Ureter (tissue), 1 donor: ENCODE measurements at regions not wholly inside any gene's neighbourhood (a gene's known extent, or its start where the extent isn't known, plus 50 kb on each side); places are given as distances from the start of the nearest gene placed in this dataset.
"Not testable (repeated sequence)": the region's sequence is repeated elsewhere in the genome, so short reads cannot be mapped to it uniquely, and the experiment has no call there.

Experiments used
- DNase-seq: peaks from one replicate; pipeline ENCODE4 v3.0.0-alpha.2; 2020; ENCODE audit warnings: low spot score
- donor health status: DM: yes; HTN: yes; CAD: no.

GRCh38 chr5:57429513-57430120 is 53.0 kb downstream of the ACTBL2 start:
- DNase-seq = no peak

GRCh38 chr5:57429021-57429420 is 53.6 kb downstream of the ACTBL2 start:
- DNase-seq = not testable (repeated sequence)

- DNase-seq = no peak
Observed at GRCh38 chr5:57422993-57423392, 59.6 kb downstream of the ACTBL2 start.

- no peak for DNase-seq
Observed at GRCh38 chr5:57422341-57422740, 60.3 kb downstream of the ACTBL2 start.

- no peak for DNase-seq
Observed at GRCh38 chr5:57420801-57421200, 61.8 kb downstream of the ACTBL2 start.

GRCh38 chr5:57417971-57418370 is 64.6 kb downstream of the ACTBL2 start:
- DNase-seq = no peak

- DNase-seq = no peak
Observed at GRCh38 chr5:57417320-57417719, 65.3 kb downstream of the ACTBL2 start.

- DNase-seq = no peak
Observed at GRCh38 chr5:57416278-57416994, 66.2 kb downstream of the ACTBL2 start.

GRCh38 chr5:57414857-57415256 is 67.8 kb downstream of the ACTBL2 start:
- DNase-seq = no peak

- DNase-seq = no peak
Observed at GRCh38 chr5:57414191-57414590, 68.4 kb downstream of the ACTBL2 start.

- DNase-seq = no peak
Observed at GRCh38 chr5:57413145-57413544, 69.5 kb downstream of the ACTBL2 start.

- no peak for DNase-seq
Observed at GRCh38 chr5:57412680-57413079, 69.9 kb downstream of the ACTBL2 start.

GRCh38 chr5:57411982-57412381 is 70.6 kb downstream of the ACTBL2 start:
- no peak for DNase-seq

GRCh38 chr5:57410374-57411320 is 72.0 kb downstream of the ACTBL2 start:
- no peak for DNase-seq

- DNase-seq = no peak
Observed at GRCh38 chr5:57408714-57409113, 73.9 kb downstream of the ACTBL2 start.

- DNase-seq = no peak
Observed at GRCh38 chr5:57408285-57408684, 74.3 kb downstream of the ACTBL2 start.

- DNase-seq = no peak
Observed at GRCh38 chr5:57407391-57407790, 75.2 kb downstream of the ACTBL2 start.

GRCh38 chr5:57406641-57407040 is 76.0 kb downstream of the ACTBL2 start:
- DNase-seq = no peak

GRCh38 chr5:57405984-57406383 is 76.6 kb downstream of the ACTBL2 start:
- DNase-seq = no peak

GRCh38 chr5:57402761-57403160 is 79.8 kb downstream of the ACTBL2 start:
- no peak for DNase-seq

GRCh38 chr5:57402348-57402747 is 80.3 kb downstream of the ACTBL2 start:
- DNase-seq = no peak

- DNase-seq = no peak
Observed at GRCh38 chr5:57398413-57399093, 84.1 kb downstream of the ACTBL2 start.
